BE2C (cell line): ENCODE measurements at regions not wholly inside any gene's neighbourhood (a gene's known extent, or its start where the extent isn't known, plus 50 kb on each side); places are given as distances from the start of the nearest gene placed in this dataset.

Source experiments
- DNase-seq: peaks from one replicate; pipeline ENCODE4 v3.0.0-alpha.2; 2020
- H3K27me3 ChIP-seq: fragments of 250-450 bp; sonication (Bioruptor Pico); 2 replicates; pipeline ENCODE4 v1.5.1; 2020; ENCODE audit warnings: mild to moderate bottlenecking
- H3K36me3 ChIP-seq: fragments of 250-450 bp; sonication (Bioruptor Pico); 2 replicates; pipeline ENCODE4 v1.5.1; 2020; ENCODE audit warnings: mild to moderate bottlenecking
- H3K4me1 ChIP-seq: fragments of 250-450 bp; sonication (Bioruptor Pico); 2 replicates; pipeline ENCODE4 v1.5.1; 2020
- H3K4me3 ChIP-seq: 2 replicates; pipeline ENCODE4 v1.5.1; 2011; ENCODE audit warnings: low read depth, low read length
- H3K9me3 ChIP-seq: fragments of 250-450 bp; sonication (Bioruptor Pico); 2 replicates; pipeline ENCODE4 v1.5.1; 2020
- CTCF ChIP-seq: IDR thresholded peaks from 2 replicates; pipeline ENCODE4 v1.5.1; 2012; ENCODE audit warnings: mild to moderate bottlenecking, low read depth, low read length

- Histone ChIP-seq H3K27me3 (no peaks in the 10 kb centered on the region), H3K4me1 (no peaks in the 10 kb centered on the region), H3K36me3 (no peaks in the 10 kb centered on the region), H3K4me3 (no peak overlapping the region), H3K9me3 (no peaks in the 10 kb centered on the region)
- no peak for TF ChIP-seq CTCF
- DNase-seq, result no peak
These were observed 73.1 kb downstream of the LRRC30 start for GRCh38 chr18:7304061-7304370.

GRCh38 chr18:7305416-7305815 lies 74.5 kb downstream of the LRRC30 start:
- H3K36me3 ChIP-seq, result no peaks in the 10 kb centered on the region
- no peaks in the 10 kb centered on the region for H3K4me1 ChIP-seq
- H3K27me3 ChIP-seq, result no peaks in the 10 kb centered on the region
- no peaks in the 10 kb centered on the region for H3K9me3 ChIP-seq
- DNase-seq, result no peak
- TF ChIP-seq CTCF, result no peak
- no peak overlapping the region for H3K4me3 ChIP-seq

GRCh38 chr18:7307030-7307429 lies 76.1 kb downstream of the LRRC30 start:
- Histone ChIP-seq H3K27me3 (no peaks in the 10 kb centered on the region), H3K36me3 (no peaks in the 10 kb centered on the region)

GRCh38 chr18:7307526-7307925 lies 76.6 kb downstream of the LRRC30 start:
- no peak for TF ChIP-seq CTCF
- no peak for DNase-seq
- Histone ChIP-seq H3K4me1 (no peaks in the 10 kb centered on the region), H3K9me3 (no peaks in the 10 kb centered on the region), H3K27me3 (no peaks in the 10 kb centered on the region), H3K36me3 (no peaks in the 10 kb centered on the region), H3K4me3 (no peak overlapping the region)

More at GRCh38 chr18:7307030-7307429, 76.1 kb downstream of the LRRC30 start:
- Histone ChIP-seq H3K9me3 (no peaks in the 10 kb centered on the region), H3K4me1 (no peaks in the 10 kb centered on the region), H3K4me3 (no peak overlapping the region)
- no peak for TF ChIP-seq CTCF
- DNase-seq, result no peak

- TF ChIP-seq CTCF, result no peak
- no peaks in the 10 kb centered on the region for H3K9me3 ChIP-seq
- no peak overlapping the region for H3K4me3 ChIP-seq
- no peak for DNase-seq
- no peaks in the 10 kb centered on the region for H3K27me3 ChIP-seq
- H3K36me3 ChIP-seq, result no peaks in the 10 kb centered on the region
- H3K4me1 ChIP-seq, result no peaks in the 10 kb centered on the region
These were observed 86.9 kb downstream of the LRRC30 start for GRCh38 chr18:7317804-7318231.

GRCh38 chr18:7319161-7319560 lies 88.3 kb downstream of the LRRC30 start:
- H3K27me3 ChIP-seq, result no peaks in the 10 kb centered on the region
- no peak for DNase-seq
- no peaks in the 10 kb centered on the region for H3K9me3 ChIP-seq
- H3K36me3 ChIP-seq, result no peaks in the 10 kb centered on the region
- H3K4me3 ChIP-seq, result no peak overlapping the region
- TF ChIP-seq CTCF, result no peak
- no peaks in the 10 kb centered on the region for H3K4me1 ChIP-seq
